HL-60 (cell line): ENCODE measurements at regions not wholly inside any gene's neighbourhood (a gene's known extent, or its start where the extent isn't known, plus 50 kb on each side); places are given as distances from the start of the nearest gene placed in this dataset.

Experiments
- DNase-seq, 2 experiments: peaks; one replicate each; pipeline ENCODE4 v3.0.0-alpha.2; 2010 to 2020; ENCODE audit warnings: low read depth in 1 of 2, low spot score in 1 of 2
- H3K27ac ChIP-seq: fragments of 250-450 bp; sonication (Bioruptor Pico); replicated peaks from 2 replicates; pipeline ENCODE4 v1.5.1; 2020; ENCODE audit warnings: mild to moderate bottlenecking, moderate library complexity
- H3K27me3 ChIP-seq: fragments of 250-450 bp; sonication (Bioruptor Pico); 2 replicates; pipeline ENCODE4 v1.5.1; 2021; ENCODE audit warnings: mild to moderate bottlenecking, moderate library complexity; ENCODE audit not compliant: insufficient read depth, poor library complexity, severe bottlenecking
- H3K4me3 ChIP-seq: replicated peaks from 2 replicates; pipeline ENCODE4 v1.5.1; 2011; ENCODE audit warnings: mild to moderate bottlenecking, control low read depth, low read length; ENCODE audit not compliant: insufficient read depth
- GABPA ChIP-seq: IDR thresholded peaks from 2 replicates; pipeline ENCODE4 v1.6.1; 2012; ENCODE audit warnings: low read depth
- POLR2AphosphoS5 ChIP-seq: IDR thresholded peaks from 2 replicates; pipeline ENCODE4 v1.6.1; 2012; ENCODE audit warnings: low read depth
- SPI1 ChIP-seq: IDR thresholded peaks from 2 replicates; pipeline ENCODE4 v1.6.1; 2012; ENCODE audit warnings: low read depth, mild to moderate bottlenecking, borderline replicate concordance
- TF ChIP-seq, protein P1 (sequence below): IDR thresholded peaks from 2 replicates; pipeline ENCODE4 v1.6.1; 2012; ENCODE audit warnings: low read depth; ENCODE audit not compliant: insufficient replicate concordance
- TF ChIP-seq, protein P2 (sequence below): IDR thresholded peaks from one replicate; pipeline ENCODE4 v1.5.1; 2011; ENCODE audit warnings: low read length, control low read depth, inconsistent platforms; ENCODE audit not compliant: insufficient read depth

DNA sequence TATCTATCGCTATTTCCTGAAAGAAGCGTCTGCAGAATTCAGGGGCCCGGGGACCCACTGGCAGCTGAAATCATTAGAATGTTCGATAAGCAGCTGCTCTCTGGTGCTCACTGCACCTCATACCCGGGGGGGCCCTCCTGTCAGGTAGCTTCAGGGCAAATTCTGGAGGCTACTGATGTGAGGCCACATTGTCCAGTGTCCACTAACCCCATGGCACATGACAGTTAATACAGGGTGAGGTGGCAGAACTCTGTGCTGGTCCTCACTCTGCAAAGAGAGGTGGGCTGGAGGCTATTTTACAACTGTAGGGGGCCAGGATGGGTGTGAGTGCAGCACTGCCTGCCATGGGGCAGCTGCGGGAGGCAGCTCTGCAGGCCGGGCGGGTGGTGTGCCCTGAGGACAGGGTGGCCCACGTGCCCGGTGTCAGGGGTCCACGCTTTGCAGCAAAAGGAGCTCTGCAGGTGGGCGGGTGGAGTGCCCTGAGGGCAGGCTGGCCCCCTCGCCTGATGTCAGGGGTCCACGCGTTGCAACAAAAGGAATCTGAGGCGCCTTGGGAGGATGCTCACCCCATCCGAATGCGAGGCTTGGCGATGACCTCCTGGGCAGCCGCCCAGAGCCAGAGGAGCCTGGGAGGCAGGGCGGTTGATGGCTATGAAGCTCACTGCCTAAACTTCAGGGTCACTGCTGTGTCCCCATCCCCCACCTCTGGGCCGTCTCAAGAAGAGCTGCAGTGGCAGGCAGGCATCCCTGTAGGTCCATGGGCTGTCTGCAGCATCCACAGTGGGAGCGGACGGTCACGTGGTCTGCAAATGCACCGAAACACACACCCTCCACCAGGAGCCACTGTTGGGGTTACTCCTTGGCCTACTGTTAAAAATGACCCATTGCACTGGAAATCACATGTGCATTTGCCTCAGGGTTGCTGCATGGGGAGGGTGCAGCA, 207.0 kb upstream of the SALL3 start:
- Histone ChIP-seq H3K4me3 (no peak overlapping the region), H3K27ac (no peak overlapping the region), H3K27me3 (peaks cover 4% of the 10 kb centered on the region)
- TF ChIP-seq GABPA (no peak), SPI1 (no peak), POLR2AphosphoS5 (no peak)
- TF ChIP-seq, protein P1, sequence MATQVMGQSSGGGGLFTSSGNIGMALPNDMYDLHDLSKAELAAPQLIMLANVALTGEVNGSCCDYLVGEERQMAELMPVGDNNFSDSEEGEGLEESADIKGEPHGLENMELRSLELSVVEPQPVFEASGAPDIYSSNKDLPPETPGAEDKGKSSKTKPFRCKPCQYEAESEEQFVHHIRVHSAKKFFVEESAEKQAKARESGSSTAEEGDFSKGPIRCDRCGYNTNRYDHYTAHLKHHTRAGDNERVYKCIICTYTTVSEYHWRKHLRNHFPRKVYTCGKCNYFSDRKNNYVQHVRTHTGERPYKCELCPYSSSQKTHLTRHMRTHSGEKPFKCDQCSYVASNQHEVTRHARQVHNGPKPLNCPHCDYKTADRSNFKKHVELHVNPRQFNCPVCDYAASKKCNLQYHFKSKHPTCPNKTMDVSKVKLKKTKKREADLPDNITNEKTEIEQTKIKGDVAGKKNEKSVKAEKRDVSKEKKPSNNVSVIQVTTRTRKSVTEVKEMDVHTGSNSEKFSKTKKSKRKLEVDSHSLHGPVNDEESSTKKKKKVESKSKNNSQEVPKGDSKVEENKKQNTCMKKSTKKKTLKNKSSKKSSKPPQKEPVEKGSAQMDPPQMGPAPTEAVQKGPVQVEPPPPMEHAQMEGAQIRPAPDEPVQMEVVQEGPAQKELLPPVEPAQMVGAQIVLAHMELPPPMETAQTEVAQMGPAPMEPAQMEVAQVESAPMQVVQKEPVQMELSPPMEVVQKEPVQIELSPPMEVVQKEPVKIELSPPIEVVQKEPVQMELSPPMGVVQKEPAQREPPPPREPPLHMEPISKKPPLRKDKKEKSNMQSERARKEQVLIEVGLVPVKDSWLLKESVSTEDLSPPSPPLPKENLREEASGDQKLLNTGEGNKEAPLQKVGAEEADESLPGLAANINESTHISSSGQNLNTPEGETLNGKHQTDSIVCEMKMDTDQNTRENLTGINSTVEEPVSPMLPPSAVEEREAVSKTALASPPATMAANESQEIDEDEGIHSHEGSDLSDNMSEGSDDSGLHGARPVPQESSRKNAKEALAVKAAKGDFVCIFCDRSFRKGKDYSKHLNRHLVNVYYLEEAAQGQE, result no peak
- TF ChIP-seq, protein P2, sequence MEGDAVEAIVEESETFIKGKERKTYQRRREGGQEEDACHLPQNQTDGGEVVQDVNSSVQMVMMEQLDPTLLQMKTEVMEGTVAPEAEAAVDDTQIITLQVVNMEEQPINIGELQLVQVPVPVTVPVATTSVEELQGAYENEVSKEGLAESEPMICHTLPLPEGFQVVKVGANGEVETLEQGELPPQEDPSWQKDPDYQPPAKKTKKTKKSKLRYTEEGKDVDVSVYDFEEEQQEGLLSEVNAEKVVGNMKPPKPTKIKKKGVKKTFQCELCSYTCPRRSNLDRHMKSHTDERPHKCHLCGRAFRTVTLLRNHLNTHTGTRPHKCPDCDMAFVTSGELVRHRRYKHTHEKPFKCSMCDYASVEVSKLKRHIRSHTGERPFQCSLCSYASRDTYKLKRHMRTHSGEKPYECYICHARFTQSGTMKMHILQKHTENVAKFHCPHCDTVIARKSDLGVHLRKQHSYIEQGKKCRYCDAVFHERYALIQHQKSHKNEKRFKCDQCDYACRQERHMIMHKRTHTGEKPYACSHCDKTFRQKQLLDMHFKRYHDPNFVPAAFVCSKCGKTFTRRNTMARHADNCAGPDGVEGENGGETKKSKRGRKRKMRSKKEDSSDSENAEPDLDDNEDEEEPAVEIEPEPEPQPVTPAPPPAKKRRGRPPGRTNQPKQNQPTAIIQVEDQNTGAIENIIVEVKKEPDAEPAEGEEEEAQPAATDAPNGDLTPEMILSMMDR, result no peak
- no peak for DNase-seq

DNA sequence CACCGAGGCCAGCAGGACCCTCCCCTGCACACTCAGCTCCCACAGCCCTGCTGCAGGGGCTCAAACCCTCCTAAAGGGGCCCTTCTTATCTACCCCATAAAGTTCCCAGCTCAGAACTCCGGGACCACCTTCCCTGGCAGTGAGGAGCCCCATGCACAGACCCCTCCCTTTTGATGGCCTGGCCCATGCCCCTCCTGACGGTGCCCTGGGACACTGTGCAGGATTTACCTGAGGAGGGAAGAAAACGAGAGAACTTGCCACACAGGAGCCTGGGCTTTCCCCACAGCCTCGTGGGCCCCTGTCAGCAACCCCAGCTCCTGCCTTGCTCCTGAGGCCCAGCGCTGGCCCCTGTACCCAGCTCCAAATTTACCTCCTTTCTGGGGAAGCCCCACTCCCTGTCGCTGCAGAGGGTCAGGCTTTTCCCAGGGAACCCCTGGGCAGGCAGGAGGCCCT, 206.3 kb upstream of the SALL3 start:
- H3K27ac ChIP-seq, result no peak overlapping the region
- TF ChIP-seq POLR2AphosphoS5, result no peak
- TF ChIP-seq, protein P2, result no peak
- no peak for TF ChIP-seq GABPA
- no peak overlapping the region for H3K4me3 ChIP-seq
- DNase-seq, result no peak
- peaks cover 4% of the 10 kb centered on the region for H3K27me3 ChIP-seq

DNA sequence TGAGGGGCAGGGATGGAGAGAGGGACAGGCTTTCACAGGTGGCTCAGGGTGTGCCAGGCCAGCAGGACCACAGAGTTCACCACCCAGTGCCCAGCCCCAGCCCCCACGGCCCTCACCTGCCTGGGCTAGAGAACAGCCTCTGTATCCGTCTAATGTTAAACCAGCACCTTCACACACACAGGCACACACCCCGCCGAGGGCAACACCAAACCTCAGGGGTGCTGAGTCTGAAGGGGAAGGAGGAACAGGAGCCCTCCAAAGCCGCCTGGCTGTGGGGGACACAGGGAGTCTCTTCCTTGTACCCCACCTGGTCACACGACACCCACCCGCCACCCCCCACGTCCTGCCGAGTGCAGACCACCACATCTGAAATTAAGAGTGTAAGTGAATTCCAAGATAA, 205.8 kb upstream of the SALL3 start:
- Histone ChIP-seq H3K27ac (no peak overlapping the region), H3K27me3 (peaks cover 1% of the 10 kb centered on the region), H3K4me3 (no peak overlapping the region)
- no peak for DNase-seq
- TF ChIP-seq, protein P2, result no peak
- TF ChIP-seq GABPA (no peak), SPI1 (no peak), POLR2AphosphoS5 (no peak)
- TF ChIP-seq, protein P1, result no peak

DNA sequence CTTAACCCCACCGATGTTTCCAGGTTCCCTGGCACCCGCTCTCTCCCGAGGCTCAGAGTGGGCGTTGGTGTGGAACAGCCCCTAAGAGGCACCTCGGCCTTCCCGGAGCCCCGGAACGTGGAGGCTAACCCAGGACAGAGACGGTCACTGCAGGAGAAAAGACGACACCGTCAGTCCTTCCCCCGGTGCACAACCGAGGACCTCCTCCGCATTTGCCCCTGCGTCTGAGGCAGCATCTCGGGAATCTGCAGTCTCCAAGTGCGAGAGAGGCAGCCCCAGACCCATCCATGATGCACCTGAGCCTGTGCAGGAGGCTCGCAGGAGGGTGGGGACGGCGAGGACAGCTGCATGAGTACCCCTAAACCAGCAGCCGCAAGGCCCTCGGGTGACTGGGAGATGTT, 204.9 kb upstream of the SALL3 start:
- TF ChIP-seq, protein P2, result no peak
- TF ChIP-seq GABPA (no peak), POLR2AphosphoS5 (no peak), SPI1 (no peak)
- TF ChIP-seq, protein P1, result no peak
- Histone ChIP-seq H3K4me3 (no peak overlapping the region), H3K27ac (no peak overlapping the region), H3K27me3 (no peaks in the 10 kb centered on the region)
- DNase-seq, result no peak
